Stimulated activated CD4-positive, alpha-beta T cell treated with anti-CD3 and anti-CD28 coated beads, Interleukin-4, amount 100 ng/mL, for 1 hour (primary cell): ENCODE measurements at regions not wholly inside any gene's neighbourhood (a gene's known extent, or its start where the extent isn't known, plus 50 kb on each side); places are given as distances from the start of the nearest gene placed in this dataset.
"Not testable (repeated sequence)": the region's sequence is repeated elsewhere in the genome, so short reads cannot be mapped to it uniquely, and the experiment has no call there.

Source experiments
- DNase-seq: peaks from one replicate; pipeline ENCODE4 v3.0.0-alpha.2; 2020

DNA sequence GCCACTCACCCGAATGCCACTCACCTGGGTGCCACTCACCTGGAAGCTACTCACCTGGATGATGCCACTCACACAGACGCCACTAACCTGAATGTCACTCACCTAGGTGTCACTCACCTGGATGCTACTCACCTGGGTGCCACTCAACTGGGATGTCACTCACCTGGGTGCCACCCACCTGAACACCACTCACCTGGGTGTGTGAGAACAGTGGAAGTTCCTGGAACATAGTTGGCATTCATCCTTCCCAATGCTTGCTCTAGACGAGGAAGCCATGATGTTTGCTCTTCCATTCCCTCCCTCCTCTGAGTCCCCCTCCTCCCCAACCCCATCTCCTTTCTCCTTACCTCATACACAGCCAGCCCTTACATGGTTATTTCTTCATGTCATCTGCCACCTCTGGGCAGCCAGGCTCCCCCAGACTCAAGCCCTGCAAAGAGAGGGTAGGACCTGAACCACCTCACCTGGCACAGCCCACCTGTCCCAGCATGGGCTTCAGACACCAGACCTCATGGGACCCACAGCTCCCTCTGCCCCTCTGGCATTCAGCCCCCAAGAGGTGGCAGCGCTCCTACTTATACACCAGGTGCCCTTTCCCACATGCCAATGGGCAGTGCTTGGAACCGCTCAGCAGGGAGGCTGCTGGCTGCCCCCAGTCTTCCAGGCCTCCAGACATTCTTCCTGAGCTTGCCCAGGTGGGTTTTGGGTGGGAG lies 171.8 kb upstream of the FOXF1 start:
- no peak for DNase-seq

- no peak for DNase-seq
Observed at GRCh38 chr16:86342161-86342834, 168.0 kb upstream of the FOXF1 start.

DNA sequence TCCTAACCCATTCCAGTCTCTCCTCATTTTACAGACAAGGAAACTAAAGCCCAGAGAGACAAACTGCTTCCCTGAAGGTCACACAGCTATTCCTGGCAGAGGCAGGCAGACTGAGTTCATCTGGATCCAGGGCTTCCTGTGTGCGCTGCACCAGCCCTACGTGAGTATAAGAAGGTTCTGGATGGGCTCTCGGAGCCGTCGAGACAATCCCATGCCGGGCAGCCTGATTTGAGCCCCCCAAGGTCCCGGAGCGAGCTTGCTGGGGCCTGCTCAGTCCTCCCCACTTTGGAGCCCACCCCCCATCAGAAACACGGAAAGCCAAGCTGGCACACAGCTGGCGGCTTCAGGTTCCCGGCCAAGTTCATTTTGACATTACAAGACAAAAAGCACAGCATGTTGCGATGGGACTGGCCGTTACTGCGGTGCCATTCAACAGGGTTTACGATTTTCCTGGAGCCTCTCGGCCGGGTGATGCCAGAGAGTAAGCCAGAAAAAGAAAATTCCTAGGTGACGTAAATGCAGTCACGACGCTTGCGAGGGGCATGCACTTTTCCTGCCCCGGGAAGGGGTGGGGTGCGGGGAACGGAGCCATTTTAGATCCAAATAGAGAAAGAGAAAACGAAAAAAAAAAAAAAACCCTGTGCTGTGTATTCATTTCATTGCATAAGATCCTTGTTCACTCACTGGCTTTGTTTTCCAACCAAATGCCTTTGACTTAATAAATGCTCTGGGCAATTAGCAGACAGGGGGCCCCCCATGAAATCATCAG lies 167.1 kb upstream of the FOXF1 start:
- DNase-seq: no peak

GRCh38 chr16:86343796-86344585 lies 166.3 kb upstream of the FOXF1 start:
- no peak for DNase-seq

- DNase-seq: no peak
Observed at GRCh38 chr16:86344586-86344871, 165.8 kb upstream of the FOXF1 start.

GRCh38 chr16:86344881-86345280 lies 165.4 kb upstream of the FOXF1 start:
- DNase-seq: no peak

- no peak for DNase-seq
Observed at GRCh38 chr16:86345516-86345915, 164.8 kb upstream of the FOXF1 start.

- DNase-seq: no peak
Observed at GRCh38 chr16:86346034-86346433, 164.3 kb upstream of the FOXF1 start.

GRCh38 chr16:86347090-86347489 lies 163.2 kb upstream of the FOXF1 start:
- DNase-seq: no peak

GRCh38 chr16:86347916-86348555 lies 162.3 kb upstream of the FOXF1 start:
- DNase-seq: no peak

DNA sequence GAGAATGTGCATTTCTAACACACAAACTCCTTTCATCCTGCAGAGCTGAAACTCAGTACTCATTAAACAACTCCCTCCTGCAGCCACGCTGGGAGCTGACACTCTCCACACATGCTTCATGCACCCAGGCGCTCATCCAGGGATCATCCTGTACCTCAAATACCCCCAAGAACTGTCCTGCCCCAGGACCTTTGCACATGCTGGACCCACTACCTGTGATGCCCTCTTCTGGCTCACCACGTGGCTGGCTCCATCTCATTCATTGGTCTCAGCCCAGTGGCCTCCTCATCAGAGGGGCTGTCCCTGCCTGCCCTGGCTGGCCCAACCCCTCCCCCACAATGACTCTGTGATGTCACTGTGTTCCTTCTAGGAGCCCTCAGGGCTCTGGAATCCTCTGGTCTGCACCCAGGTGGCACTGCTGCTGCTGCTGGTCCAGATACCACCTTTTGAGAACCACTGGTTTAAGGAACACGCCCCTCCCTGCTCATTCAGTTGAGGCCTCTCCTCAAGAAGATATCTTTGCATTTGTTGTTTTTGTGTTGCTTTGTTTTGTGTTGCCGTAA lies 160.9 kb upstream of the FOXF1 start:
- no peak for DNase-seq

- no peak for DNase-seq
Observed at GRCh38 chr16:86350289-86350688, 160.0 kb upstream of the FOXF1 start.

- no peak for DNase-seq
Observed at GRCh38 chr16:86351041-86351784, 159.1 kb upstream of the FOXF1 start.

- DNase-seq: not testable (repeated sequence)
Observed at GRCh38 chr16:86351785-86352139, 158.6 kb upstream of the FOXF1 start.

GRCh38 chr16:86353148-86353547 lies 157.2 kb upstream of the FOXF1 start:
- no peak for DNase-seq

- no peak for DNase-seq
Observed at GRCh38 chr16:86353948-86354347, 156.4 kb upstream of the FOXF1 start.

- DNase-seq: no peak
Observed at GRCh38 chr16:86354641-86355513, 155.4 kb upstream of the FOXF1 start.

- no peak for DNase-seq
Observed at GRCh38 chr16:86355531-86355930, 154.8 kb upstream of the FOXF1 start.

GRCh38 chr16:86355951-86356350 lies 154.4 kb upstream of the FOXF1 start:
- no peak for DNase-seq

DNA sequence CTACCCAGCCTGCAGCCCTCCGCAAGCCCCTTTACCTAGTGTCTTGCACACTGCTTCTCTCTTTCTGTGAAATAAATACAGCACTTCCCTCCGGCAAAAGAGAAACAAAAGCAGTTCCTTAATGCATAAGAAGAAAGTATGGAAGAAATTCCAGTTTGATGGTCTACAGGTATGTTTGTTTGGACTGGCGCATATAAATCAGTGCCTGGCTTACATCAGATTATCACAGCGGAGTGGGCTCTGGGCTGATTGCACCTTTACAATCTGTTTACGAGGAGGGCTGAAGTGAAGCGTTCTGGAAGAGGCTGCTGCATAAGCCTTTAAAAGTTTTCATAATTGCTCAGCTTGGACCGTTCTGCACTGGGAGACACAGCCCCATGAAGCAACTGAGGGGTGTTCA lies 153.5 kb upstream of the FOXF1 start:
- no peak for DNase-seq

GRCh38 chr16:86357303-86357702 lies 153.0 kb upstream of the FOXF1 start:
- no peak for DNase-seq
